Central memory CD8-positive, alpha-beta T cell (primary cell): ENCODE measurements at regions not wholly inside any gene's neighbourhood (a gene's known extent, or its start where the extent isn't known, plus 50 kb on each side); places are given as distances from the start of the nearest gene placed in this dataset.

Experiments used
- ATAC-seq: fragments of 150-1000 bp; cut with Tn5 transposase; replicated peaks from 2 replicates; pipeline ENCODE4 v1.10.0; 2022; ENCODE audit warnings: mild to moderate bottlenecking, moderate FRiP score, moderate number of reproducible peaks; ENCODE audit not compliant: poor library complexity, severe bottlenecking; ENCODE audit errors: extremely low read depth
- DNase-seq, 2 donors: peaks; one replicate each; pipeline ENCODE4 v3.0.0; 2021; ENCODE audit warnings: low spot score in 2 of 2
- H3K27ac Mint-ChIP-seq: one replicate; pipeline ENCODE4 v1.8.0; 2022; ENCODE audit warnings: low read depth, mild to moderate bottlenecking, moderate library complexity, mixed read lengths
- H3K27me3 Mint-ChIP-seq: one replicate; pipeline ENCODE4 v1.8.0; 2022; ENCODE audit warnings: mixed read lengths
- H3K36me3 Mint-ChIP-seq: one replicate; pipeline ENCODE4 v1.8.0; 2022; ENCODE audit warnings: mild to moderate bottlenecking, moderate library complexity, mixed read lengths; ENCODE audit not compliant: insufficient read depth
- H3K4me1 Mint-ChIP-seq: one replicate; pipeline ENCODE4 v1.8.0; 2022; ENCODE audit warnings: mixed read lengths
- H3K4me3 Mint-ChIP-seq: one replicate; pipeline ENCODE4 v1.8.0; 2022; ENCODE audit warnings: mild to moderate bottlenecking, moderate library complexity, mixed read lengths
- H3K9me3 Mint-ChIP-seq: one replicate; pipeline ENCODE4 v1.8.0; 2022; ENCODE audit warnings: mixed read lengths

DNA sequence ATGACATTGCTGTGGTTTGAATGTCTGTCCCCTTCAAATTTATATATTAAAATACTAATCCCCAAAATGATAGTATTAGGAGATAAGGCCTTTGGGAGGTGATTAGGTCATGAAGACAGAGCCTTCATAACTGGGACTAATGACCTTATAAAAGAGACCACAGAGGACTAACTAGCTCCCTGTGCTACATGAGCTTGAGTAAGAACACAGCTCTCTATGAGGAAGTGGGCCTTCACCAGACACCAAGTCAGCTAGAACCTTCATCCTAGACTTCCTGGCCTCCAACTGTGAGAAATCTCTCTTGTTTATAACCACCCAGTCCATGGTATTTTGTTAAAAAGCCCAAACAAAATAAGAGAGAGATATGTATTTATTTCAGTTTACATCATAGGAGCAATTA is 242.2 kb upstream of the CTSO start:
- Mint-ChIP-seq H3K9me3 (peaks cover 18% of the 10 kb centered on the region), H3K4me3 (no peak overlapping the region), H3K4me1 (no peaks in the 10 kb centered on the region), H3K36me3 (no peaks in the 10 kb centered on the region), H3K27ac (no peak overlapping the region), H3K27me3 (no peaks in the 10 kb centered on the region)
- ATAC-seq, result no peak
- DNase-seq, result no peak

- Mint-ChIP-seq H3K27ac (no peak overlapping the region), H3K9me3 (peaks cover 18% of the 10 kb centered on the region), H3K36me3 (no peaks in the 10 kb centered on the region), H3K27me3 (no peaks in the 10 kb centered on the region), H3K4me1 (no peaks in the 10 kb centered on the region), H3K4me3 (no peak overlapping the region)
- ATAC-seq, result no peak
- no peak for DNase-seq
Measured at GRCh38 chr4:156194896-156195295, 241.2 kb upstream of the CTSO start.

GRCh38 chr4:156193800-156194199 is 240.1 kb upstream of the CTSO start:
- Mint-ChIP-seq H3K9me3 (peaks cover 25% of the 10 kb centered on the region), H3K36me3 (no peaks in the 10 kb centered on the region), H3K27me3 (no peaks in the 10 kb centered on the region), H3K4me1 (no peaks in the 10 kb centered on the region), H3K4me3 (no peak overlapping the region), H3K27ac (no peak overlapping the region)
- ATAC-seq, result no peak
- DNase-seq, result no peak

- Mint-ChIP-seq H3K36me3 (no peaks in the 10 kb centered on the region), H3K4me3 (no peak overlapping the region), H3K4me1 (no peaks in the 10 kb centered on the region), H3K9me3 (peaks cover 25% of the 10 kb centered on the region), H3K27me3 (no peaks in the 10 kb centered on the region), H3K27ac (no peak overlapping the region)
- DNase-seq (no peak), ATAC-seq (no peak)
Measured at GRCh38 chr4:156193106-156193505, 239.4 kb upstream of the CTSO start.

DNA sequence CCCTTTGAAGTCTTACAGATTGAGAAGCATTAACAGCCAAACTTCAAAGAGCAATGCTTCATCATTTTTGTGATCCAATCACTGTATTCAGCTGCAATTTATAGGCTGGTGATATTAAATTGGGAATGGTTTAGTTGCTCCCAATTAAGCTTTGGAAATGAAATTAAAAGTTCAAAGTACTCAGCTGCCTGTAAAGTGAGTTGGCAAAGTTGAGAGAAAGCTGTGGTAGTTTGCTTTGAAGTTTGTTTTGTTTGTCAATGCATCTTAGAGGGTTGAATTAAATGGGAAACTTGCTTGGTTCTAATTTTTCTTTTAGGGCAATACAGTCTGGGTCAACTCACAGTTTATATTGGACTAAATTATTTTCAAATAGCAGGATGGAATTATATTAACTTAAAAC is 238.4 kb upstream of the CTSO start:
- Mint-ChIP-seq H3K27me3 (no peaks in the 10 kb centered on the region), H3K4me3 (no peak overlapping the region), H3K36me3 (no peaks in the 10 kb centered on the region), H3K27ac (no peak overlapping the region), H3K4me1 (no peaks in the 10 kb centered on the region), H3K9me3 (peaks cover 25% of the 10 kb centered on the region)
- ATAC-seq (no peak), DNase-seq (no peak)

DNA sequence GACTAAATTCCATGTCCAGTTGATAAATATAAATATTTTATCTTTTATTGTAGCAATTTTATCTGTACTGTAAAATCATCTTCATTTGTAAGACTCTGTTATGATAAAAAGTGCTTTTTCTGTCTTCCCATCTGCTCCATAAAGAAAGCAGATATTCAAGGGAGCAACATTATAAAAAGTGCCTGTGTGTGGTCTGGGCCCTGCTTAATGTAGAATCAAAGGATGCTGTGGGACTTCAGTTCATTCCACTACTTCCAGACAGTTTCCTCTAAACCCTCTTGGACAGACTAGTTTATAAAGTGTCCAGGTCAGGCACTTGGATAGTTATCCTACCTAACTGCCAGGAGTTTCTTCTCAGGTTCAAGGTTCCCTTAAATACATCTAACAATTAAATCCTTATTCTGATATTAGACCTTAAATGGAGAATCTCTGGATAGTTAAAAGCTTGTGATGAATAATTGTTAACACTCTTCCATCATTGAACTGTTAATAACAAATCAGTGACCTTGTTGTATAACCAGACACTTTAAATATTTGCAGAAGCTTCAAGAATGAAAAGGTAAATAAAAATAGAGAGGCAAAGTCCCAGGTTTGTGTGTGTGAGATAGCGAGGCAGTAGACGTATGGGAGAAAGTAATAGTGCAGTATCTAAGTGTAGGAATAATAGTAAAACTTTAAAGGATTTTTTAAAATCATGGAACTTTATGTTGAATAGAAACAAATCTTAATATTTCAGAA is 237.5 kb upstream of the CTSO start:
- H3K27ac Mint-ChIP-seq, result no peak overlapping the region
- no peak overlapping the region for H3K4me3 Mint-ChIP-seq

GRCh38 chr4:156190615-156191014 is 236.9 kb upstream of the CTSO start:
- Mint-ChIP-seq H3K9me3 (peaks cover 18% of the 10 kb centered on the region), H3K4me1 (no peaks in the 10 kb centered on the region), H3K27me3 (no peaks in the 10 kb centered on the region), H3K36me3 (no peaks in the 10 kb centered on the region), H3K27ac (no peak overlapping the region), H3K4me3 (no peak overlapping the region)
- ATAC-seq (no peak), DNase-seq (no peak)

More for the DNA sequence above, 237.5 kb upstream of the CTSO start:
- DNase-seq (no peak), ATAC-seq (no peak)
- Mint-ChIP-seq H3K9me3 (peaks cover 20% of the 10 kb centered on the region), H3K36me3 (no peaks in the 10 kb centered on the region), H3K4me1 (no peaks in the 10 kb centered on the region), H3K27me3 (no peaks in the 10 kb centered on the region)

- Mint-ChIP-seq H3K9me3 (peaks cover 13% of the 10 kb centered on the region), H3K4me3 (no peak overlapping the region), H3K36me3 (no peaks in the 10 kb centered on the region), H3K27ac (no peak overlapping the region), H3K27me3 (no peaks in the 10 kb centered on the region), H3K4me1 (no peaks in the 10 kb centered on the region)
- DNase-seq, result no peak
- ATAC-seq, result no peak
Measured at GRCh38 chr4:156188596-156188995, 234.9 kb upstream of the CTSO start.

GRCh38 chr4:156186111-156186510 is 232.4 kb upstream of the CTSO start:
- H3K9me3 Mint-ChIP-seq, result peaks cover 7% of the 10 kb centered on the region
- no peaks in the 10 kb centered on the region for H3K27me3 Mint-ChIP-seq
- H3K36me3 Mint-ChIP-seq, result no peaks in the 10 kb centered on the region
- H3K4me3 Mint-ChIP-seq, result no peak overlapping the region
- no peak for ATAC-seq
- H3K27ac Mint-ChIP-seq, result no peak overlapping the region
- H3K4me1 Mint-ChIP-seq, result no peaks in the 10 kb centered on the region
- no peak for DNase-seq

GRCh38 chr4:156185514-156186055 is 231.9 kb upstream of the CTSO start:
- Mint-ChIP-seq H3K4me1 (no peaks in the 10 kb centered on the region), H3K4me3 (no peak overlapping the region), H3K9me3 (peaks cover 7% of the 10 kb centered on the region), H3K27me3 (no peaks in the 10 kb centered on the region), H3K27ac (no peak overlapping the region), H3K36me3 (no peaks in the 10 kb centered on the region)
- DNase-seq (no peak), ATAC-seq (no peak)

- DNase-seq, result no peak
- no peak overlapping the region for H3K4me3 Mint-ChIP-seq
- H3K36me3 Mint-ChIP-seq, result no peaks in the 10 kb centered on the region
- H3K27me3 Mint-ChIP-seq, result no peaks in the 10 kb centered on the region
- H3K4me1 Mint-ChIP-seq, result no peaks in the 10 kb centered on the region
- no peaks in the 10 kb centered on the region for H3K9me3 Mint-ChIP-seq
- no peak for ATAC-seq
- no peak overlapping the region for H3K27ac Mint-ChIP-seq
Measured at GRCh38 chr4:156182269-156182668, 228.6 kb upstream of the CTSO start.

GRCh38 chr4:156177941-156178340 is 224.3 kb upstream of the CTSO start:
- ATAC-seq, result no peak
- Mint-ChIP-seq H3K36me3 (no peaks in the 10 kb centered on the region), H3K27ac (no peak overlapping the region), H3K9me3 (peaks cover 15% of the 10 kb centered on the region), H3K4me1 (no peaks in the 10 kb centered on the region), H3K4me3 (no peak overlapping the region), H3K27me3 (no peaks in the 10 kb centered on the region)
- DNase-seq, result no peak

- ATAC-seq, result no peak
- Mint-ChIP-seq H3K36me3 (no peaks in the 10 kb centered on the region), H3K4me1 (no peaks in the 10 kb centered on the region), H3K4me3 (no peak overlapping the region), H3K9me3 (peaks cover 23% of the 10 kb centered on the region), H3K27me3 (no peaks in the 10 kb centered on the region), H3K27ac (no peak overlapping the region)
- DNase-seq, result no peak
Measured at GRCh38 chr4:156176896-156177295, 223.2 kb upstream of the CTSO start.
